ENCODE measurements at regions not wholly inside any gene's neighbourhood (a gene's known extent, or its start where the extent isn't known, plus 50 kb on each side); places are given as distances from the start of the nearest gene placed in this dataset.

- TF ChIP-seq, protein P1, sequence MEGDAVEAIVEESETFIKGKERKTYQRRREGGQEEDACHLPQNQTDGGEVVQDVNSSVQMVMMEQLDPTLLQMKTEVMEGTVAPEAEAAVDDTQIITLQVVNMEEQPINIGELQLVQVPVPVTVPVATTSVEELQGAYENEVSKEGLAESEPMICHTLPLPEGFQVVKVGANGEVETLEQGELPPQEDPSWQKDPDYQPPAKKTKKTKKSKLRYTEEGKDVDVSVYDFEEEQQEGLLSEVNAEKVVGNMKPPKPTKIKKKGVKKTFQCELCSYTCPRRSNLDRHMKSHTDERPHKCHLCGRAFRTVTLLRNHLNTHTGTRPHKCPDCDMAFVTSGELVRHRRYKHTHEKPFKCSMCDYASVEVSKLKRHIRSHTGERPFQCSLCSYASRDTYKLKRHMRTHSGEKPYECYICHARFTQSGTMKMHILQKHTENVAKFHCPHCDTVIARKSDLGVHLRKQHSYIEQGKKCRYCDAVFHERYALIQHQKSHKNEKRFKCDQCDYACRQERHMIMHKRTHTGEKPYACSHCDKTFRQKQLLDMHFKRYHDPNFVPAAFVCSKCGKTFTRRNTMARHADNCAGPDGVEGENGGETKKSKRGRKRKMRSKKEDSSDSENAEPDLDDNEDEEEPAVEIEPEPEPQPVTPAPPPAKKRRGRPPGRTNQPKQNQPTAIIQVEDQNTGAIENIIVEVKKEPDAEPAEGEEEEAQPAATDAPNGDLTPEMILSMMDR (IDR thresholded peaks at IDR 0.05), result no peak
- no peak for TF ChIP-seq POLR2A (IDR thresholded peaks at IDR 0.05)
- H3K27me3 ChIP-seq, result no peaks in the 10 kb centered on the region
- no peak overlapping the region for H3K4me3 ChIP-seq
- no peaks in the 10 kb centered on the region for H3K36me3 ChIP-seq
- DNase-seq, result no peak
- H3K27ac ChIP-seq, result no peak overlapping the region
- no peaks in the 10 kb centered on the region for H3K4me1 ChIP-seq
- H3K9me3 ChIP-seq, result no peaks in the 10 kb centered on the region
These were observed 179.5 kb downstream of the PPARGC1A start for GRCh38 chr4:23710298-23710697.

DNA sequence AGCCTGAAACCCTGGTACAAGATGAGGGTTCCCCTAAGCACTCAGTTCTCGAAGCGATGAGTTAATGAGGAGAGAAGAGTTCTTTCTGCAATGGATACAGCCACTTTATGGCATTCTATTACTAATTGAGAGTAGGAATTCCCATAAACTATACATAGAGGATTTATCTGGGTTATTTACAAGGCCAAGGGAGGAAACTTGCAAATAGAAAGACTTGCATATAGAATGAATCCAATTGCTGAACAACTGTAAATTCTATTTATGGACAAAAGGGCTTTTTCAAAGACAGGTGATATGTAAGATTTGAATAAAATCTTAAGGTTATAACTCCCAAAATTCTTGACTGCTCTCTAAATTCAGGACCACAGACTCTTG lies 182.2 kb downstream of the PPARGC1A start:
- no peak for DNase-seq
- Histone ChIP-seq H3K27me3 (no peaks in the 10 kb centered on the region), H3K4me3 (no peak overlapping the region), H3K36me3 (no peaks in the 10 kb centered on the region), H3K27ac (no peak overlapping the region), H3K4me1 (no peaks in the 10 kb centered on the region), H3K9me3 (no peaks in the 10 kb centered on the region)
- TF ChIP-seq, protein P1 (IDR thresholded peaks at IDR 0.05), result no peak
- no peak for TF ChIP-seq POLR2A (IDR thresholded peaks at IDR 0.05)

- no peaks in the 10 kb centered on the region for H3K4me1 ChIP-seq
- no peaks in the 10 kb centered on the region for H3K27me3 ChIP-seq
- no peak overlapping the region for H3K4me3 ChIP-seq
- no peak overlapping the region for H3K27ac ChIP-seq
- no peak for TF ChIP-seq POLR2A (IDR thresholded peaks at IDR 0.05)
- TF ChIP-seq, protein P1 (IDR thresholded peaks at IDR 0.05), result no peak
- H3K9me3 ChIP-seq, result no peaks in the 10 kb centered on the region
- DNase-seq, result no peak
- no peaks in the 10 kb centered on the region for H3K36me3 ChIP-seq
These were observed 182.7 kb downstream of the PPARGC1A start for GRCh38 chr4:23706972-23707651.

DNA sequence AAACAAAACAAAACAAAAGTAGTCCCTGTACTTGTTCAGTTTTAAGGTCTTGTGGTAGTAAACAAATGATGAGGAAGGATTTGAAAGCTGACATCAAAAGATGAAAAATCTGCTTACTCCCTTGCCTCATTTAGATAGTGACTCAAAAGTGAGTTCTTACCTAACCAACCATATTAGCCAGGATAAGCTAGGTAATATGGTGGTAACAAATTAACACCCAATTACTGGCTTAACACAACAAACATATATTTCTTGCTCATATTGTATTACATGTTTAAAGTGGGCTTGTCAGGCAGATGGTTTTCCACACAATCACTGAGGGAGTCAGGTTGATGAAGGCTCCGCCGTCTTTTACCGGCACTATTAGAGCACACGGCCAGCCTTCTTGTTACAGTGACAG lies 189.7 kb downstream of the PPARGC1A start:
- TF ChIP-seq, protein P1 (IDR thresholded peaks at IDR 0.05), result no peak
- TF ChIP-seq POLR2A (IDR thresholded peaks at IDR 0.05), result no peak

DNA sequence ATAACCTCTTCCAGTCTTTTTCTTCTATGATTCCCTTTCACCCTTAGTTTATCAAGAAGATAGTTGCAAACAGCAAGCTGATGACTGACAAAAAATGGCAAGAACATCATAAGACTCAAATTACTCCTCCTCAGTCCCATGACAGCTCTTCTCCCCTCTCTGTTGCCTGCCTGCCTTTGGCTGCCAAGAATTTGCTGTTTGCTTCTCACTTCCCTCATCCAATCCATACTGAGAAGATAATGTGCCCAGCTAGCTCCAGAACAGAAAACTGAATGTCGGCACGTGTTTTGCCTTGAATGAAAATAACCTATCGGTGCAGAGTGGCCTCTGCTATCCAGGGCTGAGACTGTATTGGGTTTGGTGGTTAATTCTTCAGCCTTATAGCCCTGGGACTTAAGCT lies 192.1 kb downstream of the PPARGC1A start:
- TF ChIP-seq, protein P1 (IDR thresholded peaks at IDR 0.05), result no peak
- no peak for TF ChIP-seq POLR2A (IDR thresholded peaks at IDR 0.05)

More for the DNA sequence above, 189.7 kb downstream of the PPARGC1A start:
- Histone ChIP-seq H3K4me1 (no peaks in the 10 kb centered on the region), H3K36me3 (no peaks in the 10 kb centered on the region), H3K9me3 (no peaks in the 10 kb centered on the region), H3K27ac (no peak overlapping the region), H3K4me3 (no peak overlapping the region), H3K27me3 (no peaks in the 10 kb centered on the region)
- no peak for DNase-seq

More for the DNA sequence above, 192.1 kb downstream of the PPARGC1A start:
- DNase-seq, result no peak
- Histone ChIP-seq H3K36me3 (no peaks in the 10 kb centered on the region), H3K9me3 (no peaks in the 10 kb centered on the region), H3K27me3 (no peaks in the 10 kb centered on the region), H3K27ac (no peak overlapping the region), H3K4me3 (no peak overlapping the region), H3K4me1 (no peaks in the 10 kb centered on the region)
